Uterus (tissue), 3 donors: ENCODE measurements at regions not wholly inside any gene's neighbourhood (a gene's known extent, or its start where the extent isn't known, plus 50 kb on each side); places are given as distances from the start of the nearest gene placed in this dataset.
"Not testable (repeated sequence)": the region's sequence is repeated elsewhere in the genome, so short reads cannot be mapped to it uniquely, and the experiment has no call there.

Experiments used
- DNase-seq, 2 donors: peaks; one replicate each; pipeline ENCODE4 v3.0.0-alpha.2; 2019 to 2020
- H3K27ac ChIP-seq, 2 donors: fragments of 200-600 bp; sonication (generic); 1 replicate in 1 of 2; 2 replicates in 1 of 2; pipeline ENCODE4 v1.5.1; 2016 to 2018
- H3K27me3 ChIP-seq, 2 donors: fragments of 200-600 bp; sonication (generic); one replicate each; pipeline ENCODE4 v1.5.1; 2018 to 2019; ENCODE audit warnings: control low read depth in 1 of 2
- H3K36me3 ChIP-seq, 2 donors: fragments of 200-600 bp; sonication (generic); one replicate each; pipeline ENCODE4 v1.5.1; 2019; ENCODE audit warnings: control low read depth in 1 of 2
- H3K4me1 ChIP-seq, 2 donors: fragments of 200-600 bp; sonication (generic); one replicate each; pipeline ENCODE4 v1.5.1; 2018 to 2019; ENCODE audit warnings: control low read depth in 1 of 2
- H3K4me3 ChIP-seq, 2 donors: fragments of 200-600 bp; sonication (generic); 1 replicate in 1 of 2; 2 replicates in 1 of 2; pipeline ENCODE4 v1.5.1; 2018 to 2019; ENCODE audit warnings: mild to moderate bottlenecking in 1 of 2
- H3K9me3 ChIP-seq, 2 donors: fragments of 200-600 bp; sonication (generic); one replicate each; pipeline ENCODE4 v1.5.1; 2019; ENCODE audit warnings: control low read depth in 1 of 2
- POLR2A ChIP-seq, 2 donors: fragments of 450-650 bp; IDR thresholded peaks; one replicate each; pipeline ENCODE4 v1.6.1; 2016; ENCODE audit warnings: antibody characterized with exemption in 2 of 2, mild to moderate bottlenecking in 1 of 2, moderate library complexity in 1 of 2
- intact Hi-C: fragments of 100-400 bp; cut with DNase I; formaldehyde crosslinking; loops from one replicate; pipeline ENCODE4 v1.15.1; 2023; ENCODE audit warnings: low total_unique reads
- TF ChIP-seq, protein P1 (sequence below), 4 experiments: fragments of 200-600 bp in 2 of 4; fragments of 450-650 bp in 2 of 4; sonication (generic) in 2 of 4; IDR thresholded peaks; one replicate each; pipeline ENCODE4 v1.5.1; 2016 to 2019; ENCODE audit warnings: antibody characterized with exemption in 4 of 4, mild to moderate bottlenecking in 2 of 4, moderate library complexity in 1 of 4
- donor health status: DM: yes; HTN: yes; CAD: no.

- TF ChIP-seq, protein P1, sequence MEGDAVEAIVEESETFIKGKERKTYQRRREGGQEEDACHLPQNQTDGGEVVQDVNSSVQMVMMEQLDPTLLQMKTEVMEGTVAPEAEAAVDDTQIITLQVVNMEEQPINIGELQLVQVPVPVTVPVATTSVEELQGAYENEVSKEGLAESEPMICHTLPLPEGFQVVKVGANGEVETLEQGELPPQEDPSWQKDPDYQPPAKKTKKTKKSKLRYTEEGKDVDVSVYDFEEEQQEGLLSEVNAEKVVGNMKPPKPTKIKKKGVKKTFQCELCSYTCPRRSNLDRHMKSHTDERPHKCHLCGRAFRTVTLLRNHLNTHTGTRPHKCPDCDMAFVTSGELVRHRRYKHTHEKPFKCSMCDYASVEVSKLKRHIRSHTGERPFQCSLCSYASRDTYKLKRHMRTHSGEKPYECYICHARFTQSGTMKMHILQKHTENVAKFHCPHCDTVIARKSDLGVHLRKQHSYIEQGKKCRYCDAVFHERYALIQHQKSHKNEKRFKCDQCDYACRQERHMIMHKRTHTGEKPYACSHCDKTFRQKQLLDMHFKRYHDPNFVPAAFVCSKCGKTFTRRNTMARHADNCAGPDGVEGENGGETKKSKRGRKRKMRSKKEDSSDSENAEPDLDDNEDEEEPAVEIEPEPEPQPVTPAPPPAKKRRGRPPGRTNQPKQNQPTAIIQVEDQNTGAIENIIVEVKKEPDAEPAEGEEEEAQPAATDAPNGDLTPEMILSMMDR (IDR thresholded peaks at IDR 0.05), result no peak
- no peak for TF ChIP-seq POLR2A (IDR thresholded peaks at IDR 0.05)
- no peak for DNase-seq
- H3K9me3 ChIP-seq, result no peaks in the 10 kb centered on the region
- no peaks in the 10 kb centered on the region for H3K27me3 ChIP-seq
- no peak overlapping the region for H3K4me3 ChIP-seq
- no peaks in the 10 kb centered on the region for H3K4me1 ChIP-seq
- H3K36me3 ChIP-seq, result no peaks in the 10 kb centered on the region
- intact Hi-C loops, result no loop called here
- no peak overlapping the region for H3K27ac ChIP-seq
Observed at GRCh38 chr5:174922955-174923354, 198.6 kb downstream of the MSX2 start.

GRCh38 chr5:174920906-174921550 is 196.6 kb downstream of the MSX2 start:
- Histone ChIP-seq H3K27ac (no peak overlapping the region), H3K27me3 (no peaks in the 10 kb centered on the region), H3K9me3 (no peaks in the 10 kb centered on the region), H3K36me3 (no peaks in the 10 kb centered on the region), H3K4me3 (no peak overlapping the region), H3K4me1 (no peaks in the 10 kb centered on the region)
- DNase-seq, result no peak
- no peak for TF ChIP-seq POLR2A (IDR thresholded peaks at IDR 0.05)
- TF ChIP-seq, protein P1 (IDR thresholded peaks at IDR 0.05), result no peak
- intact Hi-C loops, result no loop called here

DNA sequence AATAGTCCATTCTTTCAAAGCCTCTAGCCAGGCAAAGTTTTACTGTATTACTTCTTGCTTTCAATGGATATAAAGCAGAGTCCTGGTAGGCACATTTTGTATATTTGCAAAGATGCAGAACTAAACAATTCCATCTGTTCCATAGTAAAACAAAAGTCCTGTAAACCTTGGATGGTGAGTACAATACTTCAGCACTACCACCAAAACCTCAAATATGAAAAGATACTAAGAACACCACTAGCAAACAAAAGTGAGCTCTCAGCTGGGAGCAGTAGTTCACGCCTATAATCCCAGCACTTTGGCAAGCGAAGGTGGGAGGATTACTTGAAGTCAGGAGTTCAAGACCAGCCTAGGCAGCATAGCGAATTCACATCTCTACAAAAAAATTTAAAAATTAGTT is 195.0 kb downstream of the MSX2 start:
- no peaks in the 10 kb centered on the region for H3K4me1 ChIP-seq
- H3K27ac ChIP-seq, result no peak overlapping the region
- intact Hi-C loops, result no loop called here
- no peak overlapping the region for H3K4me3 ChIP-seq
- no peaks in the 10 kb centered on the region for H3K27me3 ChIP-seq
- no peaks in the 10 kb centered on the region for H3K9me3 ChIP-seq
- no peak for DNase-seq
- TF ChIP-seq, protein P1 (IDR thresholded peaks at IDR 0.05), result no peak
- TF ChIP-seq POLR2A (IDR thresholded peaks at IDR 0.05), result no peak
- H3K36me3 ChIP-seq, result no peaks in the 10 kb centered on the region

GRCh38 chr5:174918655-174919054 is 194.3 kb downstream of the MSX2 start:
- intact Hi-C loops, result no loop called here
- H3K4me1 ChIP-seq, result no peaks in the 10 kb centered on the region
- no peaks in the 10 kb centered on the region for H3K27me3 ChIP-seq
- no peaks in the 10 kb centered on the region for H3K9me3 ChIP-seq
- no peaks in the 10 kb centered on the region for H3K36me3 ChIP-seq
- TF ChIP-seq, protein P1 (IDR thresholded peaks at IDR 0.05), result no peak
- no peak for TF ChIP-seq POLR2A (IDR thresholded peaks at IDR 0.05)
- H3K27ac ChIP-seq, result no peak overlapping the region
- H3K4me3 ChIP-seq, result no peak overlapping the region
- no peak for DNase-seq

DNA sequence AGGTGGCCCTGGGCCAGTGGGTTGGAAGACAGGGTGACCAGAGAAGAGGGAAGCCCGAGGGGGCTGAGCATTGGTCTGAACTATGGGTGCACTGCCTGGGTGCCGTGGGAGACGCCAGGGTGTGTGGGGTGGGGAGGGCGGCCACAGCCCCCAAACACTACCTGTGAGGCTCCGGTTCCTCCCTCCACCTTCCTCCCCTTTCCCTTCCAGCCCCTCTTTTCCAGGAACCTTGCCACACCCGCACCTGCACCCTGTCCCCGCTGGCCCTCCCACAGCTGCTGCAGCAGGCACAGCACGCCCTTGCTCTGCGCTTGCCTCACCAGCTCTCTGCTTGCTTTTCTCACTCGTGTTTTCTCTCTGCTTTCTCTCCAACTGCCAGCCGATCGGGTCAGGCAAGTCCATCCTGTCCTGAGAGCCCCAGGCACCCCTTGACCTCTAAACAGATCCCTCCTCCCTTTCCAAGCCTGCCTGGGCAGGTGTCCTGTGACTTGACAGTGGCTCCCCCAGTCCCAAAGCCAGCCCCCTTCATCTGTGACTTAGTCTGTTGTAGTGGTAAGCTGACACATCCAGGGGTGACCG is 193.7 kb downstream of the MSX2 start:
- no peaks in the 10 kb centered on the region for H3K9me3 ChIP-seq
- no peak overlapping the region for H3K4me3 ChIP-seq
- H3K36me3 ChIP-seq, result no peaks in the 10 kb centered on the region
- no peak overlapping the region for H3K27ac ChIP-seq
- TF ChIP-seq POLR2A (IDR thresholded peaks at IDR 0.05), result no peak
- TF ChIP-seq, protein P1 (IDR thresholded peaks at IDR 0.05), result no peak
- intact Hi-C loops, result no loop called here
- H3K4me1 ChIP-seq, result no peaks in the 10 kb centered on the region
- no peaks in the 10 kb centered on the region for H3K27me3 ChIP-seq
- no peak for DNase-seq

GRCh38 chr5:174917435-174917834 is 193.1 kb downstream of the MSX2 start:
- H3K4me3 ChIP-seq, H3K27ac ChIP-seq, intact Hi-C loops, DNase-seq, H3K36me3 ChIP-seq, H3K9me3 ChIP-seq, H3K27me3 ChIP-seq, H3K4me1 ChIP-seq: not testable (repeated sequence)

GRCh38 chr5:174916924-174917323 is 192.5 kb downstream of the MSX2 start:
- H3K27me3 ChIP-seq, H3K36me3 ChIP-seq, DNase-seq, intact Hi-C loops, H3K4me1 ChIP-seq, H3K9me3 ChIP-seq, H3K4me3 ChIP-seq, H3K27ac ChIP-seq: not testable (repeated sequence)
